Gastrocnemius medialis (tissue), 4 donors: ENCODE measurements at regions not wholly inside any gene's neighbourhood (a gene's known extent, or its start where the extent isn't known, plus 50 kb on each side); places are given as distances from the start of the nearest gene placed in this dataset.

ENCODE experiments used
- POLR2A ChIP-seq, 2 donors: fragments of 450-650 bp; IDR thresholded peaks; one replicate each; pipeline ENCODE4 v1.6.1; 2017; ENCODE audit warnings: antibody characterized with exemption in 2 of 2, mild to moderate bottlenecking in 2 of 2, moderate library complexity in 2 of 2
- TF ChIP-seq, protein P1 (sequence below), 5 experiments: fragments of 450-650 bp in 3 of 5; fragments of 200-600 bp in 2 of 5; sonication (generic) in 2 of 5; IDR thresholded peaks in 4 of 5; conservative IDR thresholded peaks in 1 of 5; 1 replicate in 4 of 5; 2 replicates in 1 of 5; pipeline ENCODE4 v1.5.1; 2016 to 2019; ENCODE audit warnings: antibody characterized with exemption in 5 of 5, mild to moderate bottlenecking in 3 of 5, moderate library complexity in 3 of 5

DNA sequence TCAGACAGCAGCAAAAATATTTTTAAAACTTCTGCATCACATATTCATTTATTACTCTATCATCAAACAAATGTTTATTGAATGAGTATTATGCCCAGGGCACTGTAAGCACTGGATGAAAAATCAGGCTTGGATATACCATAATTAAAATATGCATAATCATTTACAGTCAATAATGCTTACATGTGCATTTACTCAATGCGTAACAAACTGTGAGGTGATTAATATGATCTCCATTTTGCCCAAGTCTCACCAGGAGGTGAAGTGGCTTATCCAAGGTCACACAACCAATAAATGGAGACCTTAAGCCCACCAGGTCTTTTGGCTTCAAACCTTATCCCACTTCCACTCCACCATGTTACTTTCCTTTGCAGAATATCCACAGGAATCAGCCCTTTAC, 117.3 kb upstream of the SLC24A5 start:
- TF ChIP-seq, protein P1, sequence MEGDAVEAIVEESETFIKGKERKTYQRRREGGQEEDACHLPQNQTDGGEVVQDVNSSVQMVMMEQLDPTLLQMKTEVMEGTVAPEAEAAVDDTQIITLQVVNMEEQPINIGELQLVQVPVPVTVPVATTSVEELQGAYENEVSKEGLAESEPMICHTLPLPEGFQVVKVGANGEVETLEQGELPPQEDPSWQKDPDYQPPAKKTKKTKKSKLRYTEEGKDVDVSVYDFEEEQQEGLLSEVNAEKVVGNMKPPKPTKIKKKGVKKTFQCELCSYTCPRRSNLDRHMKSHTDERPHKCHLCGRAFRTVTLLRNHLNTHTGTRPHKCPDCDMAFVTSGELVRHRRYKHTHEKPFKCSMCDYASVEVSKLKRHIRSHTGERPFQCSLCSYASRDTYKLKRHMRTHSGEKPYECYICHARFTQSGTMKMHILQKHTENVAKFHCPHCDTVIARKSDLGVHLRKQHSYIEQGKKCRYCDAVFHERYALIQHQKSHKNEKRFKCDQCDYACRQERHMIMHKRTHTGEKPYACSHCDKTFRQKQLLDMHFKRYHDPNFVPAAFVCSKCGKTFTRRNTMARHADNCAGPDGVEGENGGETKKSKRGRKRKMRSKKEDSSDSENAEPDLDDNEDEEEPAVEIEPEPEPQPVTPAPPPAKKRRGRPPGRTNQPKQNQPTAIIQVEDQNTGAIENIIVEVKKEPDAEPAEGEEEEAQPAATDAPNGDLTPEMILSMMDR (IDR thresholded peaks at IDR 0.05 in 4 of 5, conservative IDR thresholded peaks at IDR 0.05 in 1 of 5) = no peak
- no peak for TF ChIP-seq POLR2A (IDR thresholded peaks at IDR 0.05)
